GM23338 (cell line): ENCODE measurements at regions not wholly inside any gene's neighbourhood (a gene's known extent, or its start where the extent isn't known, plus 50 kb on each side); places are given as distances from the start of the nearest gene placed in this dataset.

Source experiments
- CREB1 ChIP-seq: fragments of 250-450 bp; sonication (Bioruptor Pico); IDR thresholded peaks from 2 replicates; pipeline ENCODE4 v1.5.0; 2020; ENCODE audit warnings: low read depth, mild to moderate bottlenecking, moderate library complexity
- EZH2 ChIP-seq: fragments of 200-600 bp; sonication (generic); IDR thresholded peaks from one replicate; pipeline ENCODE4 v1.8.0; 2017; ENCODE audit warnings: antibody characterized with exemption, mild to moderate bottlenecking, low read depth; ENCODE audit not compliant: unreplicated experiment
- EZH2phosphoT487 ChIP-seq: fragments of 200-600 bp; sonication (generic); IDR thresholded peaks from one replicate; pipeline ENCODE4 v1.8.1; 2018; ENCODE audit warnings: antibody characterized with exemption; ENCODE audit not compliant: unreplicated experiment
- JUNB ChIP-seq: IDR thresholded peaks from one replicate; pipeline ENCODE4 v1.6.1; 2016; ENCODE audit warnings: antibody characterized with exemption; ENCODE audit not compliant: unreplicated experiment
- NANOG ChIP-seq: IDR thresholded peaks from 2 replicates; pipeline ENCODE4 v1.6.1; 2016; ENCODE audit warnings: antibody characterized with exemption, borderline replicate concordance
- POLR2AphosphoS5 ChIP-seq: IDR thresholded peaks from 2 replicates; pipeline ENCODE4 v1.6.1; 2016; ENCODE audit warnings: antibody characterized with exemption, low read depth
- TF ChIP-seq, protein P1 (sequence below), 2 experiments: fragments of 200-600 bp in 1 of 2; sonication (generic) in 1 of 2; conservative IDR thresholded peaks; 2 replicates each; pipeline versions ENCODE4 v1.5.1 to v1.6.1; 2016 to 2017; ENCODE audit warnings: antibody characterized with exemption in 2 of 2, low read depth in 2 of 2, mild to moderate bottlenecking in 2 of 2, moderate library complexity in 1 of 2
- TF ChIP-seq, protein P2 (sequence below): IDR thresholded peaks from one replicate; pipeline ENCODE4 v1.6.1; 2018; ENCODE audit warnings: antibody characterized with exemption; ENCODE audit not compliant: unreplicated experiment
- TF ChIP-seq, protein P3 (sequence below): IDR thresholded peaks from 2 replicates; pipeline ENCODE4 v1.6.1; 2016; ENCODE audit warnings: antibody characterized with exemption

GRCh38 chr1:80450711-80451110 is 1350.0 kb upstream of the ADGRL2 start:
- TF ChIP-seq EZH2phosphoT487, result no peak
- TF ChIP-seq, protein P1, sequence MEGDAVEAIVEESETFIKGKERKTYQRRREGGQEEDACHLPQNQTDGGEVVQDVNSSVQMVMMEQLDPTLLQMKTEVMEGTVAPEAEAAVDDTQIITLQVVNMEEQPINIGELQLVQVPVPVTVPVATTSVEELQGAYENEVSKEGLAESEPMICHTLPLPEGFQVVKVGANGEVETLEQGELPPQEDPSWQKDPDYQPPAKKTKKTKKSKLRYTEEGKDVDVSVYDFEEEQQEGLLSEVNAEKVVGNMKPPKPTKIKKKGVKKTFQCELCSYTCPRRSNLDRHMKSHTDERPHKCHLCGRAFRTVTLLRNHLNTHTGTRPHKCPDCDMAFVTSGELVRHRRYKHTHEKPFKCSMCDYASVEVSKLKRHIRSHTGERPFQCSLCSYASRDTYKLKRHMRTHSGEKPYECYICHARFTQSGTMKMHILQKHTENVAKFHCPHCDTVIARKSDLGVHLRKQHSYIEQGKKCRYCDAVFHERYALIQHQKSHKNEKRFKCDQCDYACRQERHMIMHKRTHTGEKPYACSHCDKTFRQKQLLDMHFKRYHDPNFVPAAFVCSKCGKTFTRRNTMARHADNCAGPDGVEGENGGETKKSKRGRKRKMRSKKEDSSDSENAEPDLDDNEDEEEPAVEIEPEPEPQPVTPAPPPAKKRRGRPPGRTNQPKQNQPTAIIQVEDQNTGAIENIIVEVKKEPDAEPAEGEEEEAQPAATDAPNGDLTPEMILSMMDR (conservative IDR thresholded peaks at IDR 0.05; ENCODE audit: low read depth in 2 of 2), result no peak
- no peak for TF ChIP-seq CREB1 (CRISPR knock-in tag)
- TF ChIP-seq, protein P2, sequence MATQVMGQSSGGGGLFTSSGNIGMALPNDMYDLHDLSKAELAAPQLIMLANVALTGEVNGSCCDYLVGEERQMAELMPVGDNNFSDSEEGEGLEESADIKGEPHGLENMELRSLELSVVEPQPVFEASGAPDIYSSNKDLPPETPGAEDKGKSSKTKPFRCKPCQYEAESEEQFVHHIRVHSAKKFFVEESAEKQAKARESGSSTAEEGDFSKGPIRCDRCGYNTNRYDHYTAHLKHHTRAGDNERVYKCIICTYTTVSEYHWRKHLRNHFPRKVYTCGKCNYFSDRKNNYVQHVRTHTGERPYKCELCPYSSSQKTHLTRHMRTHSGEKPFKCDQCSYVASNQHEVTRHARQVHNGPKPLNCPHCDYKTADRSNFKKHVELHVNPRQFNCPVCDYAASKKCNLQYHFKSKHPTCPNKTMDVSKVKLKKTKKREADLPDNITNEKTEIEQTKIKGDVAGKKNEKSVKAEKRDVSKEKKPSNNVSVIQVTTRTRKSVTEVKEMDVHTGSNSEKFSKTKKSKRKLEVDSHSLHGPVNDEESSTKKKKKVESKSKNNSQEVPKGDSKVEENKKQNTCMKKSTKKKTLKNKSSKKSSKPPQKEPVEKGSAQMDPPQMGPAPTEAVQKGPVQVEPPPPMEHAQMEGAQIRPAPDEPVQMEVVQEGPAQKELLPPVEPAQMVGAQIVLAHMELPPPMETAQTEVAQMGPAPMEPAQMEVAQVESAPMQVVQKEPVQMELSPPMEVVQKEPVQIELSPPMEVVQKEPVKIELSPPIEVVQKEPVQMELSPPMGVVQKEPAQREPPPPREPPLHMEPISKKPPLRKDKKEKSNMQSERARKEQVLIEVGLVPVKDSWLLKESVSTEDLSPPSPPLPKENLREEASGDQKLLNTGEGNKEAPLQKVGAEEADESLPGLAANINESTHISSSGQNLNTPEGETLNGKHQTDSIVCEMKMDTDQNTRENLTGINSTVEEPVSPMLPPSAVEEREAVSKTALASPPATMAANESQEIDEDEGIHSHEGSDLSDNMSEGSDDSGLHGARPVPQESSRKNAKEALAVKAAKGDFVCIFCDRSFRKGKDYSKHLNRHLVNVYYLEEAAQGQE, result no peak
- TF ChIP-seq POLR2AphosphoS5, result no peak
- no peak for TF ChIP-seq JUNB
- TF ChIP-seq EZH2, result no peak
- no peak for TF ChIP-seq NANOG
- TF ChIP-seq, protein P3, sequence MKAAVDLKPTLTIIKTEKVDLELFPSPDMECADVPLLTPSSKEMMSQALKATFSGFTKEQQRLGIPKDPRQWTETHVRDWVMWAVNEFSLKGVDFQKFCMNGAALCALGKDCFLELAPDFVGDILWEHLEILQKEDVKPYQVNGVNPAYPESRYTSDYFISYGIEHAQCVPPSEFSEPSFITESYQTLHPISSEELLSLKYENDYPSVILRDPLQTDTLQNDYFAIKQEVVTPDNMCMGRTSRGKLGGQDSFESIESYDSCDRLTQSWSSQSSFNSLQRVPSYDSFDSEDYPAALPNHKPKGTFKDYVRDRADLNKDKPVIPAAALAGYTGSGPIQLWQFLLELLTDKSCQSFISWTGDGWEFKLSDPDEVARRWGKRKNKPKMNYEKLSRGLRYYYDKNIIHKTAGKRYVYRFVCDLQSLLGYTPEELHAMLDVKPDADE, result no peak
